DND-41 (cell line): ENCODE measurements at regions not wholly inside any gene's neighbourhood (a gene's known extent, or its start where the extent isn't known, plus 50 kb on each side); places are given as distances from the start of the nearest gene placed in this dataset.

ENCODE experiments used
- ATAC-seq: fragments of 200-7000 bp; cut with Tn5 transposase; 3 replicates; pipeline ENCODE4 v1.9.1; 2021; ENCODE audit warnings: low read depth; ENCODE audit not compliant: insufficient read depth
- DNase-seq: peaks from one replicate; pipeline ENCODE4 v3.0.0-alpha.2; 2020
- H2AFZ ChIP-seq: 2 replicates; pipeline ENCODE4 v1.6.0; 2012; ENCODE audit warnings: low read depth, low read length
- H3K27ac ChIP-seq: 2 replicates; pipeline ENCODE4 v1.5.1; 2012; ENCODE audit warnings: low read length, inconsistent platforms
- H3K27me3 ChIP-seq: fragments of 200-600 bp; sonication (generic); 2 replicates; pipeline ENCODE4 v1.6.0; 2012; ENCODE audit warnings: low read length, mild to moderate bottlenecking, inconsistent platforms; ENCODE audit not compliant: insufficient read depth, poor library complexity
- H3K36me3 ChIP-seq: 2 replicates; pipeline ENCODE4 v1.5.1; 2012; ENCODE audit warnings: low read length, inconsistent platforms; ENCODE audit not compliant: insufficient read depth
- H3K4me1 ChIP-seq: 2 replicates; pipeline ENCODE4 v1.5.1; 2012; ENCODE audit warnings: mild to moderate bottlenecking, low read length; ENCODE audit not compliant: insufficient read depth
- H3K4me2 ChIP-seq: 2 replicates; pipeline ENCODE4 v1.6.0; 2012; ENCODE audit warnings: mild to moderate bottlenecking, moderate library complexity, low read length, inconsistent platforms; ENCODE audit not compliant: insufficient read depth
- H3K4me3 ChIP-seq, 2 experiments: fragments of 200-600 bp in 1 of 2; shearing (Covaris generic) in 1 of 2; 2 replicates each; pipeline ENCODE4 v1.5.1; 2012 to 2016; ENCODE audit warnings: inconsistent platforms in 2 of 2, low read length in 2 of 2, mild to moderate bottlenecking in 2 of 2, low read depth in 1 of 2, moderate library complexity in 1 of 2
- H3K79me2 ChIP-seq: 2 replicates; pipeline ENCODE4 v1.6.0; 2012; ENCODE audit warnings: low read length, inconsistent platforms; ENCODE audit not compliant: insufficient read depth
- H3K9ac ChIP-seq: 2 replicates; pipeline ENCODE4 v1.6.0; 2012; ENCODE audit warnings: low read depth, mild to moderate bottlenecking, inconsistent platforms, low read length, moderate library complexity
- H3K9me3 ChIP-seq: 2 replicates; pipeline ENCODE4 v1.5.1; 2012; ENCODE audit warnings: low read length, moderate library complexity, mild to moderate bottlenecking, inconsistent platforms; ENCODE audit not compliant: insufficient read depth, severe bottlenecking
- H4K20me1 ChIP-seq: 2 replicates; pipeline ENCODE4 v1.6.0; 2012; ENCODE audit warnings: low read length; ENCODE audit not compliant: insufficient read depth
- EZH2 ChIP-seq: IDR thresholded peaks from 3 replicates; pipeline ENCODE4 v1.6.1; 2012; ENCODE audit warnings: borderline replicate concordance, low read depth, mild to moderate bottlenecking, moderate library complexity, low read length, inconsistent platforms; ENCODE audit not compliant: severe bottlenecking
- TF ChIP-seq, protein P1 (sequence below): IDR thresholded peaks from 2 replicates; pipeline ENCODE4 v1.5.1; 2012; ENCODE audit warnings: borderline replicate concordance, low read length, moderate library complexity, mild to moderate bottlenecking; ENCODE audit not compliant: poor library complexity, severe bottlenecking; ENCODE audit errors: extremely low read depth

DNA sequence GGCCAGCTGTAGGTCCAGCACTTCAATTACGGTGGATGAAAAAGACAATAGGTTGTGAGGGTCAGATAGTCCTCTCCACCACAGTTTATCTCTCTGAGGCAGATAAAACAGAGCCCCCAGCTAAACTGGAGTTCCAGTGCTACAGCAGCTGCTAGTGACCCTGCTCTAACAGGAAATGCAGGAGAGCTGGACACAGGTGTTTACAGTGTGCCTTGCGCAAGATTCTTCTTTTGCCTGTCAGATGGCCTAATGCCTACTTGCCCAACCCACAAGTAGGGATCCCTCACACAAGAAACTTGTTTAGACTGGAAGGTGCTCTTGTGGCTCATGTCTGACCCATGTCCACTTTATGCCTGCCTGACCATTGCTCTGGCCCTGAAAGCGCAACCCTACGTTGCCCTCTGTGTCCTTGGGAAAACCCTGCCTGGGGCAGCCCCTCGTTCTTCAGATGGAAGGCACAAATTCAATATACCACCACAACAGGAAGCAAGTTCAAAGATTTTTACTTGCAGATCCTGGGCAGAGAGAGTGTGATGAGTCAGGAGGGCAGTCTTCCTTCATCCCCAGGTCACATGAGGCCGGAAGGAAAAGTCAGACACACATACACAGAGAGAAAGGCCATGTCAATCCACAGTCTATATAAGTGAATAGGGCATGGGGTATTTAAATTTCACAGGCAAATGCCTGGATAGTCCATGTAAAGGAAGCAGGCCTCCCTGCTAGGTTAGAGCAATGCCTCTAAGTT lies 105.1 kb upstream of the ADGRL3 start:
- Histone ChIP-seq H3K4me3 (no peak overlapping the region), H3K36me3 (no peaks in the 10 kb centered on the region), H3K4me2 (no peak overlapping the region), H3K4me1 (no peaks in the 10 kb centered on the region), H2AFZ (no peak overlapping the region), H3K27me3 (no peaks in the 10 kb centered on the region), H3K9ac (no peak overlapping the region), H4K20me1 (no peaks in the 10 kb centered on the region), H3K79me2 (no peaks in the 10 kb centered on the region), H3K9me3 (no peaks in the 10 kb centered on the region), H3K27ac (no peak overlapping the region)
- DNase-seq (no peak), ATAC-seq (no peak)
- TF ChIP-seq, protein P1, sequence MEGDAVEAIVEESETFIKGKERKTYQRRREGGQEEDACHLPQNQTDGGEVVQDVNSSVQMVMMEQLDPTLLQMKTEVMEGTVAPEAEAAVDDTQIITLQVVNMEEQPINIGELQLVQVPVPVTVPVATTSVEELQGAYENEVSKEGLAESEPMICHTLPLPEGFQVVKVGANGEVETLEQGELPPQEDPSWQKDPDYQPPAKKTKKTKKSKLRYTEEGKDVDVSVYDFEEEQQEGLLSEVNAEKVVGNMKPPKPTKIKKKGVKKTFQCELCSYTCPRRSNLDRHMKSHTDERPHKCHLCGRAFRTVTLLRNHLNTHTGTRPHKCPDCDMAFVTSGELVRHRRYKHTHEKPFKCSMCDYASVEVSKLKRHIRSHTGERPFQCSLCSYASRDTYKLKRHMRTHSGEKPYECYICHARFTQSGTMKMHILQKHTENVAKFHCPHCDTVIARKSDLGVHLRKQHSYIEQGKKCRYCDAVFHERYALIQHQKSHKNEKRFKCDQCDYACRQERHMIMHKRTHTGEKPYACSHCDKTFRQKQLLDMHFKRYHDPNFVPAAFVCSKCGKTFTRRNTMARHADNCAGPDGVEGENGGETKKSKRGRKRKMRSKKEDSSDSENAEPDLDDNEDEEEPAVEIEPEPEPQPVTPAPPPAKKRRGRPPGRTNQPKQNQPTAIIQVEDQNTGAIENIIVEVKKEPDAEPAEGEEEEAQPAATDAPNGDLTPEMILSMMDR = no peak
- no peak for TF ChIP-seq EZH2

DNA sequence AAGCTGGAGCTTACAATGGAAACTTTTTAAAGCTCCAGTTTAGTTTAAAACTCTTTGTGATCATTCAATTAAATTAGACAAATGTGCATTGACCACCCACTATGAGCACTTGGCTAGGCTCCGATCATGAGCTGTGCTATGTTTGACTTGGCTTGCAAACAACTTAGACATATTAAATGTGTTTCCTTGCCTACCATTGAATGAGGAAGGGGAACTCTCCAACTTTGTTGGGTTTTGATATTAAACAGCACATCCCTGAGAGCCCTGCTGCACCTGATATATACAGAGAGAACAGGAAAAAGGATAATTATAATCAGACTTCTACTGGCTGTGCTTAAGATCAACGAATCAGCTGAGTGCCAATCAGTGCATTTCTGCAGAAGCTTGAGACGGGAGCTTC lies 71.4 kb upstream of the ADGRL3 start:
- Histone ChIP-seq H3K27ac (no peak overlapping the region), H3K4me1 (no peaks in the 10 kb centered on the region), H3K9ac (no peak overlapping the region), H3K9me3 (no peaks in the 10 kb centered on the region), H4K20me1 (no peaks in the 10 kb centered on the region), H3K27me3 (no peaks in the 10 kb centered on the region), H3K4me2 (no peak overlapping the region), H2AFZ (no peak overlapping the region), H3K79me2 (no peaks in the 10 kb centered on the region), H3K36me3 (no peaks in the 10 kb centered on the region), H3K4me3 (no peak overlapping the region)
- no peak for TF ChIP-seq EZH2
- TF ChIP-seq, protein P1 = no peak
- no peak for DNase-seq
- no peak for ATAC-seq

DNA sequence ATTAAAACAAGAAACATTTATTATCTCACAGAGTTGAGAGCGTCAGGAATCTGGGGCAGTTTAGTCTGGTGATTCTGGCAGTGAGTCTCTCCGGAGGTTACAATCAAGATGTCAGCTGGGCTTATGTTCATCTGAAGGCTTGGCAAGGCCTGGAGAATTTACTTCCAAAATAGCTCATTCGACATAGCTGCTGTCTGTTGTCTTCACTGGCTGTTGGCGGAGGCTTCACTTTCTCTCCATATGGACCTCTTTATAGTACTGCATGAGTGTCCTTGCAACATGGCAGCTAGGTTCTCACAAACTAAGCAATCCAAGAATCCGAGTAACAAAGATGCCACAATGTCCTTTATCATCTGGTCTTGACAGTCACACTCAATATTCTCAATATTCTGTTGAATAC lies 70.2 kb upstream of the ADGRL3 start:
- H3K4me3 ChIP-seq = no peak overlapping the region
- no peak overlapping the region for H3K27ac ChIP-seq
- DNase-seq (no peak), ATAC-seq (no peak)
- no peak overlapping the region for H3K9ac ChIP-seq
- no peaks in the 10 kb centered on the region for H3K9me3 ChIP-seq
- H2AFZ ChIP-seq = no peak overlapping the region
- no peaks in the 10 kb centered on the region for H3K27me3 ChIP-seq
- H3K36me3 ChIP-seq = no peaks in the 10 kb centered on the region
- no peaks in the 10 kb centered on the region for H3K4me1 ChIP-seq
- H4K20me1 ChIP-seq = no peaks in the 10 kb centered on the region
- TF ChIP-seq, protein P1 = no peak
- no peak for TF ChIP-seq EZH2
- no peak overlapping the region for H3K4me2 ChIP-seq
- no peaks in the 10 kb centered on the region for H3K79me2 ChIP-seq
